GM21381 (cell line): ENCODE measurements at regions not wholly inside any gene's neighbourhood (a gene's known extent, or its start where the extent isn't known, plus 50 kb on each side); places are given as distances from the start of the nearest gene placed in this dataset.

Experiments used
- ATAC-seq: cut with Tn5 transposase; IDR thresholded peaks from one replicate; pipeline ENCODE4 v1.9.1; 2021; ENCODE audit warnings: mild to moderate bottlenecking, moderate library complexity; ENCODE audit not compliant: unreplicated experiment

- ATAC-seq, result no peak
These were observed 135.0 kb downstream of the FOXD2 start for GRCh38 chr1:47572731-47573430.

- no peak for ATAC-seq
These were observed 136.8 kb downstream of the FOXD2 start for GRCh38 chr1:47574451-47575165.

- ATAC-seq, result no peak
These were observed 138.3 kb downstream of the FOXD2 start for GRCh38 chr1:47575855-47576757.

GRCh38 chr1:47576758-47577115 lies 138.9 kb downstream of the FOXD2 start:
- ATAC-seq, result no peak

- no peak for ATAC-seq
These were observed 139.6 kb downstream of the FOXD2 start for GRCh38 chr1:47577303-47578025.

- ATAC-seq, result no peak
These were observed 140.3 kb downstream of the FOXD2 start for GRCh38 chr1:47578026-47578720.

- ATAC-seq, result no peak
These were observed 141.0 kb downstream of the FOXD2 start for GRCh38 chr1:47578721-47579419.

GRCh38 chr1:47579809-47580208 lies 142.0 kb downstream of the FOXD2 start:
- no peak for ATAC-seq

GRCh38 chr1:47580451-47580995 lies 142.7 kb downstream of the FOXD2 start:
- ATAC-seq, result no peak

GRCh38 chr1:47582891-47583608 lies 145.2 kb downstream of the FOXD2 start:
- no peak for ATAC-seq

GRCh38 chr1:47584249-47584648 lies 146.4 kb downstream of the FOXD2 start:
- ATAC-seq, result no peak

- no peak for ATAC-seq
These were observed 147.5 kb downstream of the FOXD2 start for GRCh38 chr1:47585141-47585902.

GRCh38 chr1:47587891-47588582 lies 150.2 kb downstream of the FOXD2 start:
- no peak for ATAC-seq

GRCh38 chr1:47590523-47591225 lies 152.8 kb downstream of the FOXD2 start:
- ATAC-seq, result no peak

- no peak for ATAC-seq
These were observed 154.0 kb downstream of the FOXD2 start for GRCh38 chr1:47591801-47592200.

- no peak for ATAC-seq
These were observed 154.6 kb downstream of the FOXD2 start for GRCh38 chr1:47592296-47593012.
